Stimulated activated CD8-positive, alpha-beta memory T cell treated with anti-CD3 and anti-CD28 coated beads, Interleukin-4, amount 100 ng/mL, for 48 hours (primary cell): ENCODE measurements at regions not wholly inside any gene's neighbourhood (a gene's known extent, or its start where the extent isn't known, plus 50 kb on each side); places are given as distances from the start of the nearest gene placed in this dataset.

Source experiments
- DNase-seq: peaks from one replicate; pipeline ENCODE4 v3.0.0-alpha.2; 2020

DNA sequence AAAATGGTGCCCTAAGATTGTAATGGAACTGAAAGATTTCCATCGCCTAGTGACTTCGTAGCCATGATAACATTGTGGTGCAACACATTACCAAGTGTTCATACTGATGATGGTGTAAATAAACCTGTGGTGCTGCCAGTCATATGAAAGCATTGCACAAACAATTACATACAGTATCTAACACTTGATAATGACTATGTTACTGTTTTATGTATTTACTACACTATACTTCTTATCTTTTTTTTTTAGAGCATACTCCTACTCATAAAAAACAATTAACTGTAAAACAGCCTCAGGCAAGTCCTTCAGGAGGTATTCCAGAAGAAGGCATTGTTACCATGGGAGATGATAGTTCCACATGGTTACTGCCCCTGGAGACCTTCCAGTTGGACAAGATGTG lies 152.7 kb upstream of the EDNRA start:
- no peak for DNase-seq

- no peak for DNase-seq
These were observed 152.0 kb upstream of the EDNRA start for GRCh38 chr4:147328756-147329446.

GRCh38 chr4:147332091-147332490 lies 148.8 kb upstream of the EDNRA start:
- DNase-seq = no peak

GRCh38 chr4:147334478-147334877 lies 146.4 kb upstream of the EDNRA start:
- no peak for DNase-seq

DNA sequence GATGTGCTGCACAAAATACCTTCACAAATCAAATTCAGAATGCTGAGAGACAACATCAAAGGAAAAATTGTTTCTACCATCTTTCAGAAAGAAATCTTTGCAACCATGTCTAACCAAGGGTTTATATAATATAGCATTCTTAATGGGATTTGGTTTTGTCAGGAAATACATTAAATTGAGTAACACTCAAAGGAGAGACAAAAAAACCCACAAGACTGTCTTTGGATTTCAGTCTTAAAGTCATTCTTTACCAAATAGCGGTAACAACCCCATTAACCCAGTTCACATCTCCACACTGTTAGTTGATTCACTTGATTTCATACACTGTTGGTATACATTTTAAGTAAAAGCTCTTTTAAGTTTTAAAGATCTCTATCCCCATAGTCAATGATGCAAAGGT lies 145.7 kb upstream of the EDNRA start:
- no peak for DNase-seq

- no peak for DNase-seq
These were observed 144.6 kb upstream of the EDNRA start for GRCh38 chr4:147336252-147336651.

DNA sequence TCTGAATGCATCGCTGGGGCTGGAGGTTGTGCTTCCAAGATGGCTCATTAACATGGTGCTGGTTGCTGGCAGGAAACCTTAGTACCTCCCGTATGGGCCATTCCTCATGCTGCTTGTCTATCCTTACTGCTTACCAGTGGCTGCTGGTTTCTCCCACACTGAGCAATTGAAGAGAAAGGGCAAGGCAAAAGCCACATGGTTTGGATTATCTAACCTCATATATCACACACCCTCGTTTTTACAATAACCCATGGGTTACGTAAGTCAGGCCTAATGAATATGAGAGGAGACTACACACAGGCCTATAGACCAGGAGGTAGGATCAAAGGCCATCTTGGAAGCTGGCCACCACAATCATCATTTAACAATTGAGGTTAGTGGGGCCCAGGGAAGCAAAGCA lies 141.8 kb upstream of the EDNRA start:
- no peak for DNase-seq

DNA sequence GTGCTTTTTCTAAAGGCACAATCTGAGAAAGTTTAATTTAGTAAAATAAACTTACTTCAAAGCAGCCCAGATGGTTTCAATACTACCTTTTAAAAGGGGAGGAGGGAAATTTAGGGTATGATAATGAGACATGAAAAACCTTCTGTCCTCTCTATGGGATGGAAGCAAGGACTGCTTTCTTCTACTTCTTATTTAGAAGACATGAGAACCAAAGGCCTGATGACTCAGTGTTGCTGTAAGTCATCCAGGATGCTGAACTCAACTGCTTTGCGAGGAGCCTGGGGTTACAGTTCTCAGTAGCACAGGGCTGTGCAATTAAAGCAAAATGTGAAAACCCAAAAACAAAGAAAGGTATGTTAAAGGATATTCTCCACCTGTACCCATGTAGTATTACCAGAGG lies 140.8 kb upstream of the EDNRA start:
- no peak for DNase-seq

- no peak for DNase-seq
These were observed 140.2 kb upstream of the EDNRA start for GRCh38 chr4:147340591-147341120.

GRCh38 chr4:147343692-147344091 lies 137.2 kb upstream of the EDNRA start:
- no peak for DNase-seq

- DNase-seq = no peak
These were observed 135.2 kb upstream of the EDNRA start for GRCh38 chr4:147345662-147346061.

- DNase-seq = no peak
These were observed 133.7 kb upstream of the EDNRA start for GRCh38 chr4:147347217-147347616.

- no peak for DNase-seq
These were observed 131.7 kb upstream of the EDNRA start for GRCh38 chr4:147349193-147349592.

- DNase-seq = no peak
These were observed 129.7 kb upstream of the EDNRA start for GRCh38 chr4:147351083-147351787.

GRCh38 chr4:147354237-147354636 lies 126.7 kb upstream of the EDNRA start:
- no peak for DNase-seq

DNA sequence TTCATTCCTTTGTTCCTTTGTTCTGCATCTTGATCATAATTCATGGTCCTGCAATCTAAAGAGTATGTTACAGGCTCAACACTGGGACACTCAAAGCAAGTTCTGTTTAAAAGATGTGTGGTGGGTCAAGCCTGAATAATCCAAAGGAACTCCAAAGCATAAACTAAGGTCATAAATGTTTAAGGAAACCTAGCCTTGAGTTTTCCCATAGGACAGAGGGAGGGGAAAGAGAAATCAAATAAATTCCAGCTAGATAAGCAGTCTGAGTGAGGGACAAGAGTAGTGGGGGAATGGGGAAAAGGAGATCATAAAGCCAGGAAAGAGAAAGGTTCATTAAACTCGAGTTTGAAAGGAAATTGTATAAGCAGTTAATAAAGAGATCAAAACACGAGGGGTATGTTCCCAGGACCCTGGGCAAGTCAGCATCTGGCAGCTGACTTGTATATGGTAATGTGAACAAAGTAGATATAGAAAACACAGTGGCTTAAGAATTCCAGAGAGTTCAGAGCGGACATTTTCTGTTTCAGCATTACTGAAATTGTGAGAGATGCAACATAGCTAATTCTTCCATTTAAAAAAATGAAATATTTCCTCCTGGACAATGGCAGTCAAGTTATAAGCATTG lies 125.8 kb upstream of the EDNRA start:
- DNase-seq = no peak

- no peak for DNase-seq
These were observed 125.0 kb upstream of the EDNRA start for GRCh38 chr4:147355847-147356246.

GRCh38 chr4:147360301-147360700 lies 120.6 kb upstream of the EDNRA start:
- no peak for DNase-seq

DNA sequence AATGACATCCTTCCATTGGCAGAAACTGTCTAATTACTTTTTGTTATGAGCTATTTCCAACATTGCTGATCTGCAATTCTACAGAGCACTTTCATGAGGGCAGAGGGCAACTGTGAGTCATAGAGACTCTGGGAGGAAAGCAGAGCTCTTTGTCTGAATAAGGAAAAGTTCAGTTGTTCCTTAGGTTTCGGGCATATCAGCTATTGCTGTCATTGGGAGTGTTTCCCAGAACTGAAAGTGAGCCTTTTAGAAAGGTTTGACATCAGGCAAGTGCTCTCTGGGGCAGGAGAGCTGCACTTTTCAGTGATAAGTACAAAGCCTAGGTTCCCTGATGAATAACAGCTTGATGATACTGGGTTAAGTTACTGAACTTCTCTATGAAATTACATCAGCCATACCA lies 119.2 kb upstream of the EDNRA start:
- no peak for DNase-seq

- no peak for DNase-seq
These were observed 118.0 kb upstream of the EDNRA start for GRCh38 chr4:147362938-147363337.

- no peak for DNase-seq
These were observed 117.4 kb upstream of the EDNRA start for GRCh38 chr4:147363514-147363913.

GRCh38 chr4:147365396-147365795 lies 115.5 kb upstream of the EDNRA start:
- no peak for DNase-seq

DNA sequence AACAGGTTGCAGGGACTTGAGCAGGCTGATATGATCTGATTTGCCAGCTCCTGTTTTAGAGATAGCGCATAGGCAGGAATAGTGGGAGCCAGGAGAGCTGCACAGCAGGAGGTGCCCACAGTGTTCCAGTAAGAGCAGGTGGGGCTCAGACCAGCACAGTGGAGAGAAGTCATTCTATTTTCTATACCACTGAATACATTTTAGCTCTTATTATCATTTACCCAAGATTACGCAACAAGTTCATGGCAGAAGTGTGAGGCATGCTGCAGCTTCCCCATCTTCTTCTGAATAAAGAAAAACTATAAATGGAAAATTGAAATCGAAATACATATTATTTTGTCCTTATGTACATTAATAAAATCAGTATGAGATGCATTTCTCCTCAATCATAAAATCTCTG lies 114.7 kb upstream of the EDNRA start:
- no peak for DNase-seq

GRCh38 chr4:147367891-147368290 lies 113.0 kb upstream of the EDNRA start:
- no peak for DNase-seq
